ENCODE measurements at regions not wholly inside any gene's neighbourhood (a gene's known extent, or its start where the extent isn't known, plus 50 kb on each side); places are given as distances from the start of the nearest gene placed in this dataset.

DNA sequence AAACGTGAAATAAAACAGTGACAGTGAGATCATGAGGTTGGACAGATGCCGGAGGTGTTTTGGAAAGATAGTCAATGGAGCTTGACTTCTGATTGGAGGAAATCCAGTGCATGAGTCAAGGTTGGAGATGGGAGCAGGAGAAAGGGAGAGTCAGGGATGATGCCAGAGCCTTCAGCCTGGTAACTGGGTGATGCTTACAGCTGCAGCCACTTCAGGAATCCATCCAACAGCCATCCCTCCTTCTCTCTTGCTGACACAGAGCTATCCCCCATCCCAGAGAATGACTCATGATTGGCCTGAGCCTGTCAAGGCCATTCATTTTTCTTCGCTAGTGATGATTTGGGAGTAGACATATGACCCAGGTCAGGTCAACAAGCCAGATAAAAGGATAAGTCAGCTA is 112.8 kb downstream of the SAMD5 start:
- DNase-seq (ENCODE audit: low spot score) = no peak

GRCh38 chr6:147621961-147622360 is 113.5 kb downstream of the SAMD5 start:
- DNase-seq (ENCODE audit: low spot score) = no peak

GRCh38 chr6:147624946-147625515 is 116.5 kb downstream of the SAMD5 start:
- no peak for DNase-seq (ENCODE audit: low spot score)

GRCh38 chr6:147625946-147626345 is 117.5 kb downstream of the SAMD5 start:
- DNase-seq (ENCODE audit: low spot score) = no peak

GRCh38 chr6:147627411-147627810 is 118.9 kb downstream of the SAMD5 start:
- no peak for DNase-seq (ENCODE audit: low spot score)

- DNase-seq (ENCODE audit: low spot score) = no peak
These were observed 124.7 kb downstream of the SAMD5 start for GRCh38 chr6:147633191-147633590.

- DNase-seq (ENCODE audit: low spot score) = no peak
These were observed 129.2 kb downstream of the SAMD5 start for GRCh38 chr6:147637620-147638195.

DNA sequence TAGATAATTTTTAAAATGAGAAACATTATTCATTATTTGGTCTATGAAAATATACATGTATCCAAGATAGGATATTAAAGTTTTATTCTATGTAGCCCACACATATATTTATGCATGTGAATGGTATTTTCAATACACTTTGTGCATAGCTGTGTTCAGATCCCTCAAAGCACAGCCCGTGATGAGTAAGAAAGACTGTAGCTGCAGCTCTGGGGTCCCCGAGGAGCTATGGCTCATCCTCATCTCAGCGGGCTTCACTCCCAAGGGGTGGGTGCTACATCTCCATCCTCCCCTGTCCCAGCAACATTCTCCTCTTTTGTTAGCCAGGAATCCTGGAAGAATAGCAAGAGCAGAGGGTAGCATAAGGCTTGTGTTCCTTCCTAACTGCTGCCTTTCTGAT is 130.8 kb downstream of the SAMD5 start:
- DNase-seq (ENCODE audit: low spot score) = no peak

DNA sequence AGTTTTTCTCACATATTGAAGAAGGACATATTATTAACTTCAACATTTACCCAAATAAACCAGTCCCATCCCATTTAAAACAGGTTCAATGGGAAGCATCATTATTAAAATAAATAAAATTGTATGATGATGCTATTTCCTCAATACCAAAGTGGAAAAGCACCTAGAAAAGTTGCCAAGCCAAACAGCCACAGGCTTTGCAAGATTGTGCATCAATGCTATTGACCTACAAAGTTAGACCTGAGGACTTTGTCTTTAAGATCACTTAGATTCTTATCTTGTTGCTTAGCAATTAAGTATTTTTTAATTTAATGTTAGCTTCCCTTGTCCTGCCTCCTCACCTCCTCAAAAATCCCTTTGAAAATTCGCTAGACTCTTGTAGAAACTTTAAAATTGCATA is 132.1 kb downstream of the SAMD5 start:
- no peak for DNase-seq (ENCODE audit: low spot score)

- DNase-seq (ENCODE audit: low spot score) = no peak
These were observed 133.0 kb downstream of the SAMD5 start for GRCh38 chr6:147641511-147641910.

DNA sequence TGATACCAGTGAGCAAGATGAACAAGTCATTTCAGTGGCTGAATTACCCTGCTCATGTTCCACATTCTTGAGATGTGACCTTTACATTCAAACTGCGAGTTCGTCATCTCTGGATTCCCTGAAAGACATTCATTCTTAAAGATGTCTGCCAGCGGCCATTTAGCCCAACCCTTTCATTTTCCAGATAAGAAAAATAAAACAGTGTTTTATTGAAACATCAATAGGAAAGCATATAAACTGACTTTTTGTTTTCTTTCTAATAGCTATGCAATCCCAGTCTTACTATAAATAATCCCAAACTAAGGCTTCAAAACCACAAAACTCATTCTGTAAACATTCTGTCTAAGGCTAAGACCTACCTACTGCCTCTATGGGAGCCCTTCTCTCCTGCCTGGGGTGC is 134.0 kb downstream of the SAMD5 start:
- DNase-seq (ENCODE audit: low spot score) = no peak

DNA sequence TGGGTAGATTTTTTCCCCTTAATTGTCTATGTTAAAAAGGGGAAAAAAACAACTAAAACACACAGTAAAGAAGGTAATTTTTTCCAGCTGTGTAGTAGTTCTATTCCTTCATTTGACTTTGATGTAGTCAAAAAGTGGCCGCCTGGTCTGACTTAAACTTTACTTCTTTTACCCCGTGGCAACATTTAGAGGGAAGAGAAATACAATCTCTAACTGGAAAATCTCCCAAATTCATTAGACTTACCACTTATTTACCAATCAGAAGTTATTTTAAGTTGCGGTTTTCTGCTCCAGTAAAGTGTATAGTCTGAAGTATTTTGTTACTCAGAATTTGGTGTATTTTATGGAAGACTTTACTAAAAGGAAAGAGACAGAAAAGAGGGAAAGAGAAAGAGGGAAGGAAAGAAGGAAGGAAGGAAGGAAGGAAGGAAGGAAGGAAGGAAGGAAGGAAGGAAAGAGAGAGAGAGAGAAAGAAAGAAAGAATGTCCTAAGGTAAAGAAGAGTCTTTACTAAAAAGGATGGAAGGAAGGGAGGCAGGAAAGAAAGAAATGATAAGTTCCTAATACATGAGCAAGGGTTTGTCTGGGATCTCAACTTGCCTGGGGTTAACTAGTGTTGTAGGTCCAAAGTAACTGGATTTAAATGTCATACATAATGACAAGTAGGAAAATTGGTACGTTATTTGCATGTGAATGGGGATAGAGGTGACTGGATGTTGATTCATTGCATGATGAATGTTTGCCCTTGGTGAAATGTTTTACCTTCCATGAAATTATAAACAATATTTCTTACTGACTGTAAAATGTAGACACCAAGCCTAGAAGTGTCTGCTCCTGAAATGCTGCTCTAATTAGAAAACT is 135.1 kb downstream of the SAMD5 start:
- DNase-seq (ENCODE audit: low spot score) = no peak

DNA sequence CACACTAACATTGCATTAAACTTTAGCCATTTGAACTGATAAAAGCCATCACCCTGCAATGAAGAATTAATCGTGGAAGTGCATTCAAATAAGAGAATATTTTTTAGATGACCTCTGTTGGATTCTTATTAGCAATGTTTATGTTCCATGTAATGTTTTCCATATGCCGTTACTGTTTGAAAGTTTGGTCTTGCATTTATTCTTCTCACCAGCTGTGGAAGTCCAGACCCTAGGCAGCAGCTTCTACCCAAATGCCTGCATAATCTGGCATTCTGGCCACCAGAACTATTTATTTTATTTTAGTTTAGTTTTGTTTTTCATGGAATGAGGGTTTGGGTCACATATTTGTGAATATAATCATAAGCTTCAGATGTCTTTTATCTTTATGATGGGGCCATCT is 140.4 kb downstream of the SAMD5 start:
- DNase-seq (ENCODE audit: low spot score) = no peak

DNA sequence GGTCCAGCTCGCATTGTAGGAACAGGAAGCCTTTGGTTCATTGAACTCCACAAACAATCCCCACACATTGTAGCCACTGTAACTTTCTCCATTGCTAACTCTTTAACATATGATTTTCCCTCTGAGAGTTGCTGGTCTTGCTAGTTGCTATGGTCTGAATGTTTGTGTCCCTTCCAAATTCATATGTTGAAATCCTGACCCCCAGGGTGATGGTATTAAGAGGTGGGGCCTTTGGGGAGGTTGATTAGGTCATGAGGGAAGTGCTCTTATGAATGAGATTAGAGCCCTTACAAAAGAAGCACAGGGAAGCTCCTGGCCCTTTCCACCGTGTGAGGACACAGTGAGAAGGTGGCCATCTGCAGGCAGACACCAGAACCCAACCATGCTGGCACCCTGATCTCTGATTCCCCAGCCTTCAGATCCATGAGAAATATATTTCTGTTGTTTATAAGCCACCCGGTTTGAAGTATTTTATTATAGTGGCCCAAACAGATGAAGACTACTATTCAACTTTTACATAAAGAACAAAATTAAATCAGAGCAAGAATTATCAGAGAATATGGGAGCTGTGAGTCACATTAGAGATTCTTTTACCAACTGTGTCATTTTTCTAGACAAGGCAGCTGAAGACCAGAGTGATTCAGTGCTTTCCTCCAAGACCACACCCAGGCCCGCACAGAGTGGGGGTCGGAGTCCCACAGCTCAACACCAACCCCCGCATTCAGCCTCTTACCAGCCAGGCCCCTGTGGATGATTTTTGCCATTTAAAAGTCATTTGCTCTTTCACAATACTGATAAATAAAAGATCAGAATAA is 143.0 kb downstream of the SAMD5 start:
- DNase-seq (ENCODE audit: low spot score) = peak; percentile 11

- DNase-seq (ENCODE audit: low spot score) = no peak
These were observed 145.1 kb downstream of the SAMD5 start for GRCh38 chr6:147653631-147654030.

- no peak for DNase-seq (ENCODE audit: low spot score)
These were observed 145.8 kb downstream of the SAMD5 start for GRCh38 chr6:147654103-147654845.

DNA sequence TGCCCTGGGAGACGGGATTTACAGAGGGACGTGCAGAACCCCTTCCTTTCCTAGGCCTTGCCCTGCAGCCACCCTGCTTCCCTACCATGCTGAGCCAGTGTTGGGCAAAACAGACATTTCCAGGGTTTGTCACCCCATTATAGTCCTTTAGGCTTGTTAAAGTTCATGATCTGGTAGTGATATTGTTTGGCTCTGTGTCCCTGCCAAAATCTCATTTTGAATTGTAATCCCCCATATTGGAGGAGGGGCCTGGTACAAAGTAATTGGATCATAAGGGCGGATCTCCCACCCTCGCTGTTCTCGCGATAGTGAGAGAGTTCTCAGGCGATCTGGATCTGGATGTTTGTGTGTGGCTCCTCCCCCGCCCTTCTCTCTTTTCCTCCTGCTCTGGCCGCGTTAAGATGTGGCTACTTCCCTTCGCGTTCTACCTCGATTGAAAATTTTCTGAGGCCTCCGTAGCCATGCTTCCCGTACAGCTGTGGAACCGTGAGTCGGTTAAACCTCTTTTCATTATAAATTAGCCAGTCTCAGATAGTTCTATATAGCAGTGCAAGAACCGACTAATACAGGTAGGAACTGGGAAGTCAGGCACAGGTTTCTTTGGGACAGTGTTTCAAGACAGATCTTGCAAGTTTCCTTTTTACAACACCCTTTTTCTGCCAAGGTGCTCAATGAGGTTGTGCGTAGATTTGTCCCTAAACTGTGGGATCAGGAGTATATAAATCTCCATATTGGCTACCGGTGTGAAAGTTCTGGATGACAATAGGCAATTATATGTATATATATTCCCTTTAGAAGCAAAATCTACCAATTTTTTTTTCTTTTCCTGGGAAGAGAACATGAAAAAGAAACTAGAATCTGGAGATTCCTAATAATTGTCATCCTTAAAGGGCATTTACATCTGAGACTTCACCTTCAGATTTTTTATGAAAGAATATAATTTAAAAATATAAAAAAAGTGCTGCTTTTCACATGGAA is 152.1 kb downstream of the SAMD5 start:
- no peak for DNase-seq (ENCODE audit: low spot score)

DNA sequence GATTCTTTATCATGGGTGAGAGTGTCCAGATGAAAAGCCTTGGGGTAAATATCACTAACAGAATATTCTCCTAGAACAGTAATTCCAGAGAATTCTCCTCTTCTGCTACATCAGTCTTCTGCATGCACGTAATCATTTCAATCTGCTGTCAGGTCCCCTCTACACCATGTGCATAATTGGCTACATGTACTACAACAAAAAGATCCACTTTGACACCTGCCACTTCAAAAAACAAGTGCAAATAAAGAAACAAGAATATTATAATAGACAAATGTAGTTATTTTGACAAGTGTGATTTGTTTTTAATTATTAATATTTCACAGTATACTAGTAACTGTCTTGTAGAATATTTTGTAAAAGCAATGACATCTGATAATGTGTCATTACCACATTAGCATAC is 154.2 kb downstream of the SAMD5 start:
- no peak for DNase-seq (ENCODE audit: low spot score)

DNA sequence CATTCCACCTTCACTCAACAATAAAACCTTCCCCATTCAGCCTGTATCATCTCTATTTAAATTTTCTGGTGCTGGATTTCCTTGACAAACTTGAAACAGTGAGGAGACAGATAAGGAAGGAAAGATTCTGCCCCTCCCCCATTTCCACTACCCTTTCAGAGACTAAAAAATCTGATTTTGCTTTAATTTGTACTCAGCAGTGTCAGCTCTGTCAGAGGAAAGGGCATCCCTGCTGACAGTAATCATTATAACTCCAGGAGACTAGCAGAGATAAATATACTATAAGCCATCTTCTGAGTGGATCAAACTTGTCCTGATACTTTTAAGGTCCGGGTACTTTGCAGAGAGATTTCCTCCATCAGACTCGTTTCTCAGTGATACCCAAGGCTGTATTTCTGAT is 155.6 kb downstream of the SAMD5 start:
- DNase-seq (ENCODE audit: low spot score) = no peak

DNA sequence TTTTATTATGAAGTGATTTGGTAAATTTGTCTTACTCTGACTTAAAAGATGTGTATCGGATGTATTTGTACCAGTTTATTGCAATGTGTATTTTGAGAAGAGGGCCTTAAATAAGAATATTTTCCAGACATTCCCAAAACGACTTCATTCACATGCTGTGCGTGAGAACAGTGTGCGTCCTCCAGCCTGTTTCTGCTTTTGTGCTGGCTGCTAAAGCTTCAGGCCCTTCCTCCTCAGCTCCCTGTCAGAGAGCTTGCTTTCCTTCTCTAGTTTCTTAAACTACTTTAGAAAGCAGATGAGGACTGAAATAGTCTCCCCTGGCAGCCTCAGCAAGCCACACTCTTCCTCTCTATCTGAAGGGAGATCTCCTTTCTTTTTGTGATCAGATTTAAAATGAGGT is 157.8 kb downstream of the SAMD5 start:
- no peak for DNase-seq (ENCODE audit: low spot score)

Measured in HT-29 (cell line).